BJ (cell line): ENCODE measurements at regions not wholly inside any gene's neighbourhood (a gene's known extent, or its start where the extent isn't known, plus 50 kb on each side); places are given as distances from the start of the nearest gene placed in this dataset.

ENCODE experiments used
- CTCF ChIA-PET: fragments of 350-600 bp; formaldehyde crosslinking; extraction: SDS; loops from one replicate; lab custom pipeline; 2021; ENCODE audit warnings: antibody characterized with exemption, inconsistent platforms; lab: Yijun Ruan, JAX
- POLR2A ChIA-PET: fragments of 300-600 bp; sonication (Branson Sonifier 250); formaldehyde crosslinking; extraction: SDS; loops from one replicate; lab custom pipeline; 2021; ENCODE audit warnings: antibody characterized with exemption; lab: Charles Lee
- DNase-seq: peaks from one replicate; pipeline ENCODE4 v3.0.0-alpha.2; 2011; ENCODE audit warnings: low read depth
- H3K27me3 ChIP-seq: 2 replicates; pipeline ENCODE4 v1.6.0; 2011; ENCODE audit warnings: low read length; ENCODE audit not compliant: control insufficient read depth, insufficient read depth
- H3K36me3 ChIP-seq: 2 replicates; pipeline ENCODE4 v1.5.1; 2011; ENCODE audit warnings: low read length; ENCODE audit not compliant: control insufficient read depth, insufficient read depth
- H3K4me3 ChIP-seq: 2 replicates; pipeline ENCODE4 v1.5.1; 2011; ENCODE audit warnings: low read depth, mild to moderate bottlenecking, control low read depth, low read length
- TF ChIP-seq, protein P1 (sequence below): IDR thresholded peaks from 2 replicates; pipeline ENCODE4 v1.5.1; 2011; ENCODE audit warnings: low read depth, mild to moderate bottlenecking, control low read depth, inconsistent platforms, low read length, moderate library complexity; ENCODE audit not compliant: insufficient read depth

DNA sequence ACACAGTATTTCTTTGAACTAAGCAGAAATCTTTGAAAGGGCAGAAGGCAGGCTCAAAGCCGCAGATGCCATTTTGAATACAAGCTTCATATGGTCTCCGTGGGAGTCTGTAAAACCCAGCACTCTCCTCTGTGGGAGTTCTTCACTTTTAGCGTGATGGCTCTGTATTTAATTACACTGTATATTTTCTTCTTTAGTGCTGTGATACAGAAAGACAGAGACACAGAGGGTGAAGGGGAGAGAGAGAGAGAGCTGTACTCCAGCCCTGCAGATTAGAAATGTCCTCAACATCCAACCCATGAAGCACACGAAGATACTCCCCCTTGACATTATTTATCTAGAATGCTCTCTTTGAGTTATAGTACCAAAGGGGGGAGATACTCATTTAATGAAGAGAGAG is 752.6 kb upstream of the NR2F2 start:
- no peak overlapping the region for H3K4me3 ChIP-seq
- no peaks in the 10 kb centered on the region for H3K27me3 ChIP-seq
- no peak for DNase-seq
- TF ChIP-seq, protein P1, sequence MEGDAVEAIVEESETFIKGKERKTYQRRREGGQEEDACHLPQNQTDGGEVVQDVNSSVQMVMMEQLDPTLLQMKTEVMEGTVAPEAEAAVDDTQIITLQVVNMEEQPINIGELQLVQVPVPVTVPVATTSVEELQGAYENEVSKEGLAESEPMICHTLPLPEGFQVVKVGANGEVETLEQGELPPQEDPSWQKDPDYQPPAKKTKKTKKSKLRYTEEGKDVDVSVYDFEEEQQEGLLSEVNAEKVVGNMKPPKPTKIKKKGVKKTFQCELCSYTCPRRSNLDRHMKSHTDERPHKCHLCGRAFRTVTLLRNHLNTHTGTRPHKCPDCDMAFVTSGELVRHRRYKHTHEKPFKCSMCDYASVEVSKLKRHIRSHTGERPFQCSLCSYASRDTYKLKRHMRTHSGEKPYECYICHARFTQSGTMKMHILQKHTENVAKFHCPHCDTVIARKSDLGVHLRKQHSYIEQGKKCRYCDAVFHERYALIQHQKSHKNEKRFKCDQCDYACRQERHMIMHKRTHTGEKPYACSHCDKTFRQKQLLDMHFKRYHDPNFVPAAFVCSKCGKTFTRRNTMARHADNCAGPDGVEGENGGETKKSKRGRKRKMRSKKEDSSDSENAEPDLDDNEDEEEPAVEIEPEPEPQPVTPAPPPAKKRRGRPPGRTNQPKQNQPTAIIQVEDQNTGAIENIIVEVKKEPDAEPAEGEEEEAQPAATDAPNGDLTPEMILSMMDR = no peak
- CTCF ChIA-PET = no interaction called here
- POLR2A ChIA-PET = no interaction called here
- no peaks in the 10 kb centered on the region for H3K36me3 ChIP-seq

- DNase-seq = no peak
- ChIA-PET CTCF (no interaction called here), POLR2A (no interaction called here)
Observed at GRCh38 chr15:95580121-95580520, 750.4 kb upstream of the NR2F2 start.

GRCh38 chr15:95581595-95581994 is 748.9 kb upstream of the NR2F2 start:
- DNase-seq = no peak
- no peak overlapping the region for H3K4me3 ChIP-seq
- TF ChIP-seq, protein P1 = no peak
- ChIA-PET POLR2A (no interaction called here), CTCF (interaction anchor here (1.0 kb wide), 1 partner anchor 10 kb away, joined by 3 read pairs; no protein-coding TSS in a partner anchor)
- H3K27me3 ChIP-seq = no peaks in the 10 kb centered on the region
- H3K36me3 ChIP-seq = no peaks in the 10 kb centered on the region

More at GRCh38 chr15:95580121-95580520, 750.4 kb upstream of the NR2F2 start:
- no peak overlapping the region for H3K4me3 ChIP-seq
- TF ChIP-seq, protein P1 = peak; percentile 14; the same call in 1 of the 2 replicates
- no peaks in the 10 kb centered on the region for H3K36me3 ChIP-seq
- no peaks in the 10 kb centered on the region for H3K27me3 ChIP-seq

GRCh38 chr15:95584088-95584487 is 746.4 kb upstream of the NR2F2 start:
- TF ChIP-seq, protein P1 = no peak
- CTCF ChIA-PET = interaction anchor here (1.8 kb wide), 1 partner anchor 10 kb away, joined by 4 read pairs; no protein-coding TSS in a partner anchor
- POLR2A ChIA-PET = no interaction called here
- no peak overlapping the region for H3K4me3 ChIP-seq
- DNase-seq = no peak
- H3K36me3 ChIP-seq = no peaks in the 10 kb centered on the region
- no peaks in the 10 kb centered on the region for H3K27me3 ChIP-seq

DNA sequence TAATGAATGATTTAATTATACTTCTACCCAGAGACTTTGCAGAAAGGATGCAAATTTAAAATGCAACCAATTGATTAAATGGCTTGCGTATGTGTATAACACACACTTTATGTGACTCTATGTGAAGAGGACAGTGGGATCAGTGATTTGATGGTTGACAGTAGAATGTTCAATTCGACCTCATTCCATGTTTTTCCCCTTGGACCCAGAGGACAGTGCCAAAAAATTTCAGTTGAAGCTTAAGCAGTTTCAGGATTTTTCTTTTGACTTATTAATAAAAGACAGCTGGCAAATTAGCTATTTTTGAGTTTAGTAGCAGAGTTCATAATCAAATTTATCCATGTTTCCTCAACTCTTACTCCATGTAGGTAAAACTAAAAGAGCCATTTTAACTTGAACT is 742.4 kb upstream of the NR2F2 start:
- no peak for DNase-seq
- POLR2A ChIA-PET = no interaction called here
- Histone ChIP-seq H3K36me3 (no peaks in the 10 kb centered on the region), H3K4me3 (no peak overlapping the region), H3K27me3 (no peaks in the 10 kb centered on the region)
- CTCF ChIA-PET = no interaction called here
- TF ChIP-seq, protein P1 = no peak
